ENCODE measurements at regions not wholly inside any gene's neighbourhood (a gene's known extent, or its start where the extent isn't known, plus 50 kb on each side); places are given as distances from the start of the nearest gene placed in this dataset.

DNA sequence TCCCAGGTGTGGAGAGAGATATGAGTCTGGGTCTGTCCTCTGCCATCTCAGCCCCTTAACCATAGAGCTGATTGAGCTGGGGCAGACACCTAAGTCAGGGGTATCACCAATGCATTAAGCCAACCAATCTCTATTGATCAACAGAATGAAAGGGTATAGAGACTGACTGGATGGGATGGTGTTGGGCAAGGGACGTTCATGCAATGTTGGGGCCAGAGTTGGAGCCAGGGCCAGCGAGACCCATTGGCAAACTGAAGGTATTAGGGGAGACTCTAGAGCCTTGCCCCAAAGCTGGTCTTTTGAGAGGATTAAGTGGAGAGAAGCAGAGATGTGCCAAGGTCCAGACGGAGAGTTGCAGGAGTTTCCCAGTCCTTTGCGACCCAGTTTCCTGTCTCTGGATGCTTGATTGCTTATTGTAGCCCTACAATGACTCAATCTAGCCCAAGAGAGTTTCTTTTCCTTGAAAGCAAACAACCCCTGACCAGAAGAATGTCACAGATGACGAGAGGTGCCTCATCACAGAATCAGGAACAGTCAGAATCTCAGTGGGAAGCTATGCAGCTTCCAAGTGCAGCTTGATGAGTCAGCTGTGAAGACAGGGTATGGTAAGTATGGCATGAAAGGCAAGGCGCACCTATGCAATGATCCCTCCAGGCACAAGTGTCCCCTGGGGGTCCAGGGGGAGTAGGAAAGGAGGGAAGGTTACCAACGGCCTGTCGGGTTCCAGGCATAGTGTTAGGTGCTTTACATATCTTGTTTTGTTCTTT is 137.2 kb downstream of the UTP18 start:
- intact Hi-C loops (cut with micrococcal nuclease), result no loop called here

DNA sequence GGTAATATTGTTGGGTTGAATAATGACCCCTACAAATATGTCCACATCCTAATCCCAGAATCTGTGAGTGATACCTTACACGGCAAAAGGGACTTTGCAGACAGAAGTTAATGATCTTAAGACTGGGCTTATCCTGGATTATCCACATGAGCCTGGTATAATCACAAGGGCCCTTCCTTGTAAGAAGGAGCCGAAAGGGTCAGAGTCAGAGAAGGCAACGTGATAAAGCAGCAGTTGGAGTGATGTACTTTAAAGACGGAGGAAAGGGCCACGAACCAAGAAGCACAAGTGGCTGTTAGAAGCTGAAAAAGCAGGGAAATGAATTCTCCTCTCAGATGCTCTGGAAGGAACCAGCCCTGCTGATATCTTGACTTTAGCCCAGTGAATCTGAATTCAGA is 137.8 kb downstream of the UTP18 start:
- no peak overlapping the region for H3K4me3 Mint-ChIP-seq (ENCODE audit: low read depth)
- H3K9me3 Mint-ChIP-seq, result no peaks in the 10 kb centered on the region
- no peak for DNase-seq (ENCODE audit: low spot score)
- H3K27ac Mint-ChIP-seq, result no peak overlapping the region
- no peaks in the 10 kb centered on the region for H3K4me1 Mint-ChIP-seq (ENCODE audit: low read depth)
- H3K36me3 Mint-ChIP-seq (ENCODE audit: low read depth), result no peaks in the 10 kb centered on the region
- intact Hi-C loops (cut with micrococcal nuclease), result no loop called here
- no peaks in the 10 kb centered on the region for H3K27me3 Mint-ChIP-seq (ENCODE audit: low read depth)

More for the DNA sequence above, 137.2 kb downstream of the UTP18 start:
- Mint-ChIP-seq H3K9me3 (no peaks in the 10 kb centered on the region), H3K27me3 (ENCODE audit: low read depth) (no peaks in the 10 kb centered on the region), H3K36me3 (ENCODE audit: low read depth) (no peaks in the 10 kb centered on the region), H3K4me3 (ENCODE audit: low read depth) (no peak overlapping the region), H3K4me1 (ENCODE audit: low read depth) (no peaks in the 10 kb centered on the region), H3K27ac (no peak overlapping the region)
- DNase-seq (ENCODE audit: low spot score), result no peak

DNA sequence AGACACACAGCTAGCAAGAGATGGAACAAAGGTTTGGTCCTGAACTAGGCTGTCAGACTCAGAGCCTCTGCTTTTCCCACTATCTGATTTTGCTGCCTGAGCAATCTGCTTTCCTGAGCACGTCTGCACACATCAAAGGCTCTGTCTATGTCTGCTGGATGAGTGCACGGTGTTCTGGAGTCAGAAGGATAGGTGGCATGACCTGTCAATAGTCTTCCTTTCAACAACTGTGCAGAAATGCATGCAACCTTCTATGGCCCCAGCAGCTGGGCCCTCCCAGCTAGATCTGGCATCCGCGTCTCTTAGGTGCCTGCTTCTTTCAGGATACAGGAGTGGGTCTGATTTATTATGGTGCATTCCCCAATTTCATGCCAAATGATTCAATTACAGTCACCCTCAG is 138.3 kb downstream of the UTP18 start:
- intact Hi-C loops (cut with micrococcal nuclease), result no loop called here
- H3K27me3 Mint-ChIP-seq (ENCODE audit: low read depth), result no peaks in the 10 kb centered on the region
- H3K4me3 Mint-ChIP-seq (ENCODE audit: low read depth), result no peak overlapping the region
- no peak overlapping the region for H3K27ac Mint-ChIP-seq
- no peak for DNase-seq (ENCODE audit: low spot score)
- H3K36me3 Mint-ChIP-seq (ENCODE audit: low read depth), result no peaks in the 10 kb centered on the region
- no peaks in the 10 kb centered on the region for H3K4me1 Mint-ChIP-seq (ENCODE audit: low read depth)
- no peaks in the 10 kb centered on the region for H3K9me3 Mint-ChIP-seq

DNA sequence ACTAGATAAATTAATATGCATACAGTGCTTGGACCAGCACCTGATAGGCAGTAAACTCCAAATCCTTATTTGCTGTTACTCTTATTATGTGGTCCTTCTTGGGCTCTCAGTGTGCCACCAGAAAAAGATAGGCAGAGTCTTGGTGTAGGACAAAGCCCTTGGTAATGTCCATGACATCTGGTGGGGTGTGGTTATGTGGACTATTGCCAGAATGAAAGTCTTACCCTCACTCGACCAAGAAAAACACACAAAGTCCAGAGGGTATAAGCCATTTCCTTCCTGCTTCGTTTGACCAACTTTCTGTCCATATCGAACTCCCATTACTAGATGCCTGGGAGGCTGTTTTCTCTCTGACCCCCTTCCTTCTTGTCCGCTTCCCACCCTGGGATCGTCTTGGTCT is 140.9 kb downstream of the UTP18 start:
- no peaks in the 10 kb centered on the region for H3K9me3 Mint-ChIP-seq
- H3K27me3 Mint-ChIP-seq (ENCODE audit: low read depth), result no peaks in the 10 kb centered on the region
- no peaks in the 10 kb centered on the region for H3K4me1 Mint-ChIP-seq (ENCODE audit: low read depth)
- H3K4me3 Mint-ChIP-seq (ENCODE audit: low read depth), result no peak overlapping the region
- no peaks in the 10 kb centered on the region for H3K36me3 Mint-ChIP-seq (ENCODE audit: low read depth)
- DNase-seq (ENCODE audit: low spot score), result no peak
- intact Hi-C loops (cut with micrococcal nuclease), result no loop called here
- H3K27ac Mint-ChIP-seq, result no peak overlapping the region

DNA sequence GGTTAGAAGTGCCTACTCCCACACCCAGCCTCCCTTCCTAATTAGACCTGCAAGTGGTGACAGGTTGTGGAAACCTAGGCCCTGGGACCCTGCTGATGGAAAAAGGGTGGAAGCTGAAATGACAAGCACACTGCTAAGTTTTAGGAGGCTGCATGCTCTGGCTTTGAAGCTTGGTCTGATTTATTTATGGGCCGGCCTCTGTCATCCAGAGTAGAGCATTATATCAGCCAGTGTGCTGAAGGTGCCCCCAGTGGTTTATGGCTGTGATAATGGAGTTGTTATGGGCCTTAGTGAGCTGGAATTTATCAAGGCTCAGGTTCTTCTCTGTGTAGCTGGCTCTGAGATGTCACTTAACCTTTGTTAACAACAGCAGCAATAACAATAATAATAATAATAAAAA is 142.6 kb downstream of the UTP18 start:
- intact Hi-C loops (cut with micrococcal nuclease), result no loop called here
- Mint-ChIP-seq H3K27me3 (ENCODE audit: low read depth) (peaks cover 1% of the 10 kb centered on the region), H3K4me3 (ENCODE audit: low read depth) (no peak overlapping the region), H3K27ac (no peak overlapping the region), H3K36me3 (ENCODE audit: low read depth) (no peaks in the 10 kb centered on the region), H3K9me3 (no peaks in the 10 kb centered on the region), H3K4me1 (ENCODE audit: low read depth) (no peaks in the 10 kb centered on the region)
- no peak for DNase-seq (ENCODE audit: low spot score)

DNA sequence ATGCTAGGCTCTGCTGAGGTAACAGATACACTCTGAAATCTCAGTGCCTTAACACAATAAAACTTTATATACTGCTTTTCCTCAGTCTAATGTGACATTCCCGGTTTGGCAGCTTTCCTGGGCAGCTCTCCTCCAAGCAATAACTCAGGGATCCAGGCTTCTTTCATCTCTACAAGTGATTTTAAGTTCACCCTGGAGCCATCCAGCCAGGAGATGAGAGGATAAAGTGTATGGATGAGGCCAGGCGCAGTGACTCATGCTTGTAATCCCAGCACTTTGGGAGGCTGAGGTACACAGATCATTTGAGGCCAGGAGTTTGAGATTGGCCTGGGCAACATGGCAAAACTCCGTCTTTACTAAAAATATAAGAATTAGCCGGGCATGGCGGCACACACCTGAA is 147.2 kb downstream of the UTP18 start:
- Mint-ChIP-seq H3K27ac (no peak overlapping the region), H3K27me3 (ENCODE audit: low read depth) (peaks cover 15% of the 10 kb centered on the region), H3K4me3 (ENCODE audit: low read depth) (no peak overlapping the region), H3K4me1 (ENCODE audit: low read depth) (no peaks in the 10 kb centered on the region), H3K9me3 (no peaks in the 10 kb centered on the region), H3K36me3 (ENCODE audit: low read depth) (no peaks in the 10 kb centered on the region)
- intact Hi-C loops (cut with micrococcal nuclease), result no loop called here
- DNase-seq (ENCODE audit: low spot score), result no peak

DNA sequence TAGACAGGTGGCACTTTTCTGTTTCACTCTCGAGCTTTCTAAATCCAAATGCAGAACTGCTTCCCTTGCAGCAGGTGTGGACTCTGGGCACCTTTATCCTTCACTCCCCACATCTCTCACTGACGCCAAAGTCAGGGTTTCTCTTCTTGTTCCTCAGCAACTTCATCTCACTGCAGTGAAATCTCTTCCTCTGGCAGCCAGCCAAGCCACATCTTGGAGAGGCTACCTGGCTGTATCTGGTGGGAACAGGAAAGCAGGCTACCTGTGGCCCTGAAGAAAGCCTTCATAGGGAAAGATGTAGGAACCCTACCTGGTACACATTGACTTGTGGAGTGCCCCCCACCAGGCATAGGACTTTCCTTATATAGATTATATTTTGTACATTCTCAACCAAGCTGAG is 159.1 kb downstream of the UTP18 start:
- no peak overlapping the region for H3K4me3 Mint-ChIP-seq (ENCODE audit: low read depth)
- no peaks in the 10 kb centered on the region for H3K9me3 Mint-ChIP-seq
- no peak for DNase-seq (ENCODE audit: low spot score)
- H3K36me3 Mint-ChIP-seq (ENCODE audit: low read depth), result no peaks in the 10 kb centered on the region
- peaks cover 15% of the 10 kb centered on the region for H3K27me3 Mint-ChIP-seq (ENCODE audit: low read depth)
- H3K27ac Mint-ChIP-seq, result no peak overlapping the region
- intact Hi-C loops (cut with micrococcal nuclease), result no loop called here
- H3K4me1 Mint-ChIP-seq (ENCODE audit: low read depth), result peaks cover 8% of the 10 kb centered on the region

DNA sequence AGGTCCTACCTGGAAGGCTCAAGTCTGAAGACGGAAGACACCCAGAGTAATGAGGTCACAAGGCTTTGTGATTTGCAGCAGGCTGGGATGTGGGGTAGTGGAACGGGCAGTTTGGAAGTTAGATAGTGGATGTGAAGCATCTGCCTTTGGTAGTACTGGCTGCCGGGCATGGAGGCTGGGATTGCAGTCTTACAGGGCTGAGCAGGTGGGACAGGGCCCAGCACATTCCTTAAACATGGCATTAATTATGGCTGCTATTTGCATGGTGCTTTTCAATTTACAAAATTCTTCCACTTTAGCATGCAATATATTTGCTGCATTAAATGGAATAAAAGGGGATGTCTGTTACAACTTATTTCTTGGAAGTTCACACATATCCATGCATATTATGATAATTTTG is 161.2 kb downstream of the UTP18 start:
- no peak for DNase-seq (ENCODE audit: low spot score)
- H3K27me3 Mint-ChIP-seq (ENCODE audit: low read depth), result peaks cover 11% of the 10 kb centered on the region
- intact Hi-C loops (cut with micrococcal nuclease), result loop anchor here (10.0 kb wide), 1 partner anchor 157 kb away; the partner anchor contains the start of genes MBTD1 and UTP18
- peaks cover 11% of the 10 kb centered on the region for H3K4me1 Mint-ChIP-seq (ENCODE audit: low read depth)
- no peak overlapping the region for H3K4me3 Mint-ChIP-seq (ENCODE audit: low read depth)
- no peak overlapping the region for H3K27ac Mint-ChIP-seq
- no peaks in the 10 kb centered on the region for H3K9me3 Mint-ChIP-seq
- no peaks in the 10 kb centered on the region for H3K36me3 Mint-ChIP-seq (ENCODE audit: low read depth)

DNA sequence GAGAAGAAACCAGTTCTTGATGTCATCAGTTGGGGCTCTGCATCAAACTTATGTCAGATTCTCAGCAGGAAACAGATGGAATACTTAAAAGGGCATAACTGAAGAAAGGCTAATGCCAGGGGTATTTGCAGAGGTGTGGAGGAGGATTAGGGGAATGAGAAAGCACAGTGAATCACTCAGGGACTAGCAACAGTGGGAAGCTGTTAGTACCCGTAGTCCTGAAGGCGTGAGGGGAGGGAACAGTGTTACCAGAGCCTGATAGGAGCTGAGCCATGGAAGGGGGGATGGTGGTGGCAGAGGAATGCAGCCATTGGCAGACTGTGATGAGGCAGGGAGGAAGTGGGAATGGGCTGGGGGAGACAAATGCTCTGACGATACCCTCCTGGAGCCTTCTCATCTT is 162.3 kb downstream of the UTP18 start:
- H3K27me3 Mint-ChIP-seq (ENCODE audit: low read depth), result peaks cover 8% of the 10 kb centered on the region
- H3K9me3 Mint-ChIP-seq, result no peaks in the 10 kb centered on the region
- H3K36me3 Mint-ChIP-seq (ENCODE audit: low read depth), result no peaks in the 10 kb centered on the region
- intact Hi-C loops (cut with micrococcal nuclease), result loop anchor here (10.0 kb wide), 1 partner anchor 158 kb away; the partner anchor contains the start of genes MBTD1 and UTP18
- DNase-seq (ENCODE audit: low spot score), result no peak
- no peak overlapping the region for H3K27ac Mint-ChIP-seq
- H3K4me3 Mint-ChIP-seq (ENCODE audit: low read depth), result no peak overlapping the region
- H3K4me1 Mint-ChIP-seq (ENCODE audit: low read depth), result peaks cover 18% of the 10 kb centered on the region

DNA sequence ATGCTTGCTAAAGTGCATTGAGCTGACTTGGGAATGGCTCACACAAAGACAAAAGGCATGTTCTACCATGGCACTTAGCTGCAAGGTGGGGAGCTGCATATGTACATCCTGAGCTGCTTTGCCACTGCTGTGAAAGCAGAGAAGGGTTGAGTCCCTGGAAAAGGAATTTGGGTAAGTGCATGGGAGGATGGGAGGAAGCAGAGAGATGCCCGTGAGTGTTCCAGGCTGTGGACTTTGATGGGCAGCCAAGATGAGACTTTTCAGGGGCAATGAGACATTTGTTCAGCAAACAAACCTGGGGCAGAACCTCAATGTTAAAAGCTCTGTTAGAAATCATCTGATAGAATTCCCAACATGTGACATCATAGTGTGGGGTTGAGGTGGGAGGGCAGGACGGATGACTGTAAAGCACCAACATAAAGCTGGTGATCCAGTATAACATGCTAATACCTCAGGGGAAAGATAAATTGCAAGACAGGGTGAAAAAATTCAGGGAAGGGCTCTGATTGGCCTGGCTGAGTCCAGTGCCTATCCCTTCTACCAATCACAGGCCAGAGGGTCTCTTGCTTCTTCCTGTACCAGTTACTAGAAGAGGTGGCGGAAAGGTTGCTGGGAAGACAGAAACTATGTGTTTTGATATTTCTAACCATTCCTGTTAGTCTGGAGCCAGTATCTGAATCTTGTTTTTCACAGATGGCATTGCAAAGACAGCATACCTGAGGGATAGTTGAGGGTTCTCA is 163.2 kb downstream of the UTP18 start:
- peaks cover 2% of the 10 kb centered on the region for H3K27me3 Mint-ChIP-seq (ENCODE audit: low read depth)
- no peaks in the 10 kb centered on the region for H3K36me3 Mint-ChIP-seq (ENCODE audit: low read depth)
- H3K9me3 Mint-ChIP-seq, result no peaks in the 10 kb centered on the region
- no peak for DNase-seq (ENCODE audit: low spot score)
- H3K27ac Mint-ChIP-seq, result no peak overlapping the region
- intact Hi-C loops (cut with micrococcal nuclease), result loop anchor here (10.0 kb wide), 1 partner anchor 159 kb away; the partner anchor contains the start of genes MBTD1 and UTP18
- H3K4me1 Mint-ChIP-seq (ENCODE audit: low read depth), result peaks cover 24% of the 10 kb centered on the region
- no peak overlapping the region for H3K4me3 Mint-ChIP-seq (ENCODE audit: low read depth)

DNA sequence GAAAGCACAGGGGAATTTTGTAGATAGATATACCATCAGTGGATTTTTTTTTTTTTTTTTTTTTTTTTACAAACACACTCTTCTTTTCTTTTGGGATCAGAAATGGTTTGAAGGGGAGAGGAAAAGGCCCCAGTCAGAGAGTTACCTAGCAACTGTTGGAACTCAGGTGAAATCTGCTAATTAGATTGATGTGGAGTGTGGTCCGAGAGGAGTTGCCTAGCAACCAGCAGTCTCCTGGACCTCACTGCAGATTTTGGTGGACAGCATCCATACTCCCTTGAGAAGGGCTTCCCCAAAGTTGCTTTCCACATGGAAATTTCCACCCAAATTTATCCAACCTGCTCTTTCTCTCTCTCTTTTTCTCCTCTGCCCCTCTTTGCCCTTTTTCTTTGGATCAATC is 165.4 kb downstream of the UTP18 start:
- peaks cover 45% of the 10 kb centered on the region for H3K4me1 Mint-ChIP-seq (ENCODE audit: low read depth)
- intact Hi-C loops (cut with micrococcal nuclease), result loop anchor here (10.0 kb wide), 1 partner anchor 161 kb away; the partner anchor contains the start of genes MBTD1 and UTP18
- no peaks in the 10 kb centered on the region for H3K9me3 Mint-ChIP-seq
- no peak overlapping the region for H3K27ac Mint-ChIP-seq
- no peak overlapping the region for H3K4me3 Mint-ChIP-seq (ENCODE audit: low read depth)
- H3K36me3 Mint-ChIP-seq (ENCODE audit: low read depth), result peaks cover 4% of the 10 kb centered on the region
- no peak for DNase-seq (ENCODE audit: low spot score)
- no peaks in the 10 kb centered on the region for H3K27me3 Mint-ChIP-seq (ENCODE audit: low read depth)

DNA sequence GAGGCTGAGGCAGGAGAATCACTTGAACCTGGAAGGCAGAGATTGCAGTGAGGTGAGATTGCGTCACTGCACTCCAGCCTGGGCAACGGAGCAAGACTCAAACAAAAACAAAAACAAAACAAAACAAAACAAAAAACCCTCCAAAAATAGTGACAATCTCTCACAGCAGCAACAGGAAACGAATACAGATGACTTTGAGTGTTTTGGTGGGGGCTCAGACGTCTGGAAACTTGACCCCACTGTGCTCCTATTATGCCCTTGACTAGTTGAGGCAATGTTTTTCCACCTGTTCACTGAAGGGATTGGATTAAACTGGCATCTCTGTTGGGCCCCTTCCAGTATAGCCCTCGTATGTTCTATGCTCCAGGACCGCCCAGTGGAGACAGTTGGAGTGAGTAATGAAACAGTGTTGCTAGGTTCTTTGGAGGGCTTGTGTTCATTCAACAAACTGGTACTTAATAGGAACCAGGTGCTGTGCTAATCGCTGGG is 167.0 kb downstream of the UTP18 start:
- Mint-ChIP-seq H3K27me3 (ENCODE audit: low read depth) (no peaks in the 10 kb centered on the region), H3K27ac (peak overlapping the region; percentile 61), H3K4me1 (ENCODE audit: low read depth) (peaks cover 50% of the 10 kb centered on the region), H3K4me3 (ENCODE audit: low read depth) (peak overlapping the region; percentile 10), H3K36me3 (ENCODE audit: low read depth) (peaks cover 4% of the 10 kb centered on the region), H3K9me3 (no peaks in the 10 kb centered on the region)
- DNase-seq (ENCODE audit: low spot score), result no peak
- intact Hi-C loops (cut with micrococcal nuclease), result loop anchor here (10.0 kb wide), 1 partner anchor 163 kb away; the partner anchor contains the start of genes MBTD1 and UTP18

DNA sequence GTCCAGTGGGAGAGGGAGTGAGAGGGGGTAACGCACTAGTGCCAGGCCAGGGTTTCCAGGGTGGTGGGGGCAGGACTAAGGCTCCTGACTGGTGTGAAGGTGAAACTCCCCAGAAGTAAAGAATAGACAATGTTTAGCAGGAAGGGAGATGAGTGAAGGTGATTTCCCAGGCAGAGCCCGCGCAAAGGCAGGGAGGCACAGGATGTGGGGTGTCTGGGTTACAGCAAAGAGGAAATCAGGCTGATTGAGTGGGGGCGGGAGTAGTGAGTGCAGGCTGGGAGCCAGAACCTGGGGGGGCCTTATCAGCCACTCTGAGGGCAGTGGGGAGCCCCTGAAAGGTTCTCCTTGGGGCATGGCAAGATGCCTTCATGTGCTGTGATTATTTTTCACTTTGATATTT is 167.5 kb downstream of the UTP18 start:
- H3K4me3 Mint-ChIP-seq (ENCODE audit: low read depth), result peak overlapping the region; percentile 10
- H3K27me3 Mint-ChIP-seq (ENCODE audit: low read depth), result no peaks in the 10 kb centered on the region
- H3K27ac Mint-ChIP-seq, result peak overlapping the region; percentile 61
- peaks cover 50% of the 10 kb centered on the region for H3K4me1 Mint-ChIP-seq (ENCODE audit: low read depth)
- H3K36me3 Mint-ChIP-seq (ENCODE audit: low read depth), result peaks cover 4% of the 10 kb centered on the region
- intact Hi-C loops (cut with micrococcal nuclease), result loop anchor here (10.0 kb wide), 1 partner anchor 163 kb away; the partner anchor contains the start of genes MBTD1 and UTP18
- no peaks in the 10 kb centered on the region for H3K9me3 Mint-ChIP-seq
- DNase-seq (ENCODE audit: low spot score), result peak; percentile 60
